HG02678 (cell line): ENCODE measurements at regions not wholly inside any gene's neighbourhood (a gene's known extent, or its start where the extent isn't known, plus 50 kb on each side); places are given as distances from the start of the nearest gene placed in this dataset.

Experiments
- ATAC-seq: cut with Tn5 transposase; IDR thresholded peaks from one replicate; pipeline ENCODE4 v1.9.1; 2021; ENCODE audit warnings: mild to moderate bottlenecking, moderate library complexity; ENCODE audit not compliant: unreplicated experiment

- peak; percentile 88 for ATAC-seq
Measured at GRCh38 chr9:6703898-6704639, 53.7 kb upstream of the KDM4C start.

- ATAC-seq, result no peak
Measured at GRCh38 chr9:6702707-6703106, 55.1 kb upstream of the KDM4C start.

GRCh38 chr9:6696178-6696577 is 50.6 kb upstream of the GLDC start:
- no peak for ATAC-seq

- no peak for ATAC-seq
Measured at GRCh38 chr9:6695121-6695814, 49.7 kb upstream of the GLDC start.
